GM12878 (cell line): ENCODE measurements at regions not wholly inside any gene's neighbourhood (a gene's known extent, or its start where the extent isn't known, plus 50 kb on each side); places are given as distances from the start of the nearest gene placed in this dataset.

Experiments used
- MAX ChIP-seq: IDR thresholded peaks from 2 replicates; pipeline ENCODE4 v1.6.1; 2012; ENCODE audit warnings: low read depth, low read length, improper control_type of control experiment
- PBX3 ChIP-seq: IDR thresholded peaks from 2 replicates; pipeline ENCODE4 v1.6.1; 2011; ENCODE audit warnings: mild to moderate bottlenecking, low read depth, low read length, moderate library complexity; ENCODE audit not compliant: insufficient replicate concordance

DNA sequence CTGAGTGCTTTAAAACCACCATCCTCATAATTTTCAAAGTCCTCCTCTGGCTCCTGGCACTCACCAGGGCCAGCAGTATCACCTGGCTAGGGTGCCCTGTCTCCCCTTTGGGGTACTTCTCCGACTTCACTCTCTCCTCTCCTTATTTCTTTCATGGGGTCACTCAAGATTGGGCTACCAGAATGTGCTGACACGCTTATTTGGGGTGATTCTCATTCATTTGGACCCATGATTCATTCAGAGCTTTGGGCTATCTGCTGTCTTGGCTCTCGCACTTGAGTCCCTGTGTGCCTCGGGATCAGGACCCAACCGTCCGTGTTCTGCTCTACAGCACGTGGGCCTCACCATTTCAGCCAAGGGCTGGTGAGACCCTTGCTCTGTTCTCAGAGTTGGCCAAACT is 70.1 kb upstream of the NEDD4L start:
- no peak for TF ChIP-seq PBX3
- TF ChIP-seq MAX, result no peak
